HCT116 (cell line): ENCODE measurements at regions not wholly inside any gene's neighbourhood (a gene's known extent, or its start where the extent isn't known, plus 50 kb on each side); places are given as distances from the start of the nearest gene placed in this dataset.

Experiments used
- ATAC-seq: fragments of 200-7000 bp; cut with Tn5 transposase; 2 replicates; pipeline ENCODE4 v1.9.1; 2020; ENCODE audit warnings: mild to moderate bottlenecking, moderate library complexity
- BruUV-seq: library from RNA; stranded (reverse); fragments of 400-500 nt; replicated peaks from 2 replicates; lab custom pipeline; 2021; lab: Mats Ljungman, UMichigan
- CTCF ChIA-PET: fragments of 300-600 bp; sonication (Branson Sonifier 250); formaldehyde crosslinking; loops from one replicate; lab custom pipeline; 2021; ENCODE audit warnings: antibody characterized with exemption; lab: Charles Lee
- POLR2A ChIA-PET: fragments of 300-600, 350-600 bp; sonication (Branson Sonifier 250); formaldehyde crosslinking; loops from one replicate; lab custom pipeline; 2021; ENCODE audit warnings: antibody characterized with exemption; lab: Charles Lee
- RAD21 ChIA-PET, 2 experiments: fragments of 300-600 bp; sonication (Branson Sonifier 250); formaldehyde crosslinking; loops; one replicate each; lab custom pipeline; 2023; ENCODE audit warnings: low total read pairs in 2 of 2; ENCODE audit not compliant: uncharacterized antibody in 2 of 2, unreplicated experiment in 2 of 2, low non-redundant PET in 1 of 2; lab: Charles Lee
- DNase-seq: peaks from one replicate; pipeline ENCODE4 v3.0.0-alpha.2; 2010; ENCODE audit warnings: low read depth, low spot score
- H2AFZ ChIP-seq: fragments of 200-600 bp; shearing (Covaris generic), sonication (generic); 2 replicates; pipeline ENCODE4 v1.6.1; 2017; ENCODE audit warnings: low read depth, mixed run types, mixed read lengths, antibody characterized with exemption, low read length; ENCODE audit not compliant: poor library complexity, severe bottlenecking
- H3K27ac ChIP-seq: 2 replicates; pipeline ENCODE4 v1.5.1; 2012; ENCODE audit warnings: low read depth, low read length
- H3K27me3 ChIP-seq: fragments of 200-600 bp; sonication (generic); 2 replicates; pipeline ENCODE4 v1.6.1; 2016; ENCODE audit warnings: mixed run types, low read length, mixed read lengths; ENCODE audit not compliant: insufficient read depth
- H3K36me3 ChIP-seq, 2 experiments: fragments of 200-500 bp in 1 of 2; fragments of 200-600 bp in 1 of 2; sonication (Bioruptor generic) in 1 of 2; sonication (generic) in 1 of 2; 2 replicates each; pipeline versions ENCODE4 v1.5.1 to v1.6.1; 2014 to 2016; ENCODE audit warnings: low read length in 2 of 2, inconsistent platforms in 1 of 2, mixed read lengths in 1 of 2, mixed run types in 1 of 2; ENCODE audit not compliant: insufficient read depth in 2 of 2, control insufficient read depth in 1 of 2
- H3K4me1 ChIP-seq, 2 experiments: fragments of 200-600 bp in 1 of 2; sonication (generic) in 1 of 2; 2 replicates each; pipeline versions ENCODE4 v1.5.1 to v1.6.1; 2012 to 2017; ENCODE audit warnings: low read length in 2 of 2, inconsistent platforms in 1 of 2, mild to moderate bottlenecking in 1 of 2, mixed read lengths in 1 of 2, mixed run types in 1 of 2, moderate library complexity in 1 of 2; ENCODE audit not compliant: insufficient read depth in 2 of 2, control insufficient read depth in 1 of 2
- H3K4me2 ChIP-seq: fragments of 200-600 bp; sonication (generic); 2 replicates; pipeline ENCODE4 v1.6.1; 2017; ENCODE audit warnings: mixed run types, low read length, mixed read lengths
- H3K4me3 ChIP-seq, 2 experiments: fragments of 200-600 bp in 1 of 2; sonication (generic) in 1 of 2; replicated peaks in 1 of 2; 2 replicates each; pipeline ENCODE4 v1.5.1; 2011 to 2016; ENCODE audit warnings: low read length in 2 of 2, control low read depth in 1 of 2, low read depth in 1 of 2, mild to moderate bottlenecking in 1 of 2, mixed read lengths in 1 of 2, mixed run types in 1 of 2
- H3K79me2 ChIP-seq: fragments of 200-600 bp; sonication (generic); 2 replicates; pipeline ENCODE4 v1.6.1; 2017; ENCODE audit warnings: mild to moderate bottlenecking, mixed run types, low read length, moderate library complexity, mixed read lengths; ENCODE audit not compliant: insufficient read depth
- H3K9ac ChIP-seq: fragments of 200-600 bp; sonication (generic); 2 replicates; pipeline ENCODE4 v1.6.1; 2016; ENCODE audit warnings: low read length, mixed read lengths
- H3K9me2 ChIP-seq: fragments of 200-600 bp; sonication (generic), shearing (Covaris generic); 2 replicates; pipeline ENCODE4 v1.6.1; 2017; ENCODE audit warnings: mixed run types, mild to moderate bottlenecking, moderate library complexity; ENCODE audit not compliant: insufficient read depth
- H3K9me3 ChIP-seq, 2 experiments: fragments of 200-500 bp in 1 of 2; fragments of 200-600 bp in 1 of 2; sonication (Bioruptor generic) in 1 of 2; sonication (generic) in 1 of 2; 2 replicates each; pipeline ENCODE4 v1.6.1; 2014 to 2017; ENCODE audit warnings: low read length in 2 of 2, mixed read lengths in 2 of 2, inconsistent platforms in 1 of 2, low read depth in 1 of 2, mild to moderate bottlenecking in 1 of 2, mixed run types in 1 of 2, moderate library complexity in 1 of 2; ENCODE audit not compliant: control insufficient read depth in 1 of 2, insufficient read depth in 1 of 2
- H4K20me1 ChIP-seq: fragments of 200-600 bp; sonication (generic), shearing (Covaris generic); 2 replicates; pipeline ENCODE4 v1.6.1; 2017; ENCODE audit warnings: mixed run types, mild to moderate bottlenecking, moderate library complexity; ENCODE audit not compliant: insufficient read depth
- EGR1 ChIP-seq: IDR thresholded peaks from 2 replicates; pipeline ENCODE4 v1.6.1; 2012; ENCODE audit warnings: low read depth
- POLR2A ChIP-seq: IDR thresholded peaks from 2 replicates; pipeline ENCODE4 v1.7.0; 2011; ENCODE audit warnings: borderline replicate concordance; ENCODE audit not compliant: insufficient read depth, insufficient read length; ENCODE audit errors: extremely low read depth
- RAD21 ChIP-seq: IDR thresholded peaks from 2 replicates; pipeline ENCODE4 v1.6.1; 2012; ENCODE audit warnings: low read depth, mild to moderate bottlenecking
- SIN3A ChIP-seq: IDR thresholded peaks from 2 replicates; pipeline ENCODE4 v1.6.1; 2012; ENCODE audit warnings: low read depth
- ZBTB33 ChIP-seq: IDR thresholded peaks from 2 replicates; pipeline ENCODE4 v1.6.1; 2011; ENCODE audit warnings: mild to moderate bottlenecking, low read length, moderate library complexity; ENCODE audit not compliant: insufficient replicate concordance; ENCODE audit errors: extremely low read depth
- ZNF274 ChIP-seq: fragments of 200-500 bp; sonication (Bioruptor generic); IDR thresholded peaks from 2 replicates; pipeline ENCODE4 v1.6.1; 2014; ENCODE audit warnings: mild to moderate bottlenecking, low read depth, low read length, inconsistent platforms
- intact Hi-C: fragments of 100-400 bp; cut with micrococcal nuclease; formaldehyde crosslinking; loops from 2 replicates; pipeline ENCODE4 v1.10.0; 2022

GRCh38 chr5:128904805-128905567, 60.3 kb upstream of the SLC27A6 start:
- H3K79me2 ChIP-seq, result no peaks in the 10 kb centered on the region
- no peaks in the 10 kb centered on the region for H3K9me3 ChIP-seq
- no peaks in the 10 kb centered on the region for H4K20me1 ChIP-seq
- TF ChIP-seq RAD21 (no peak), EGR1 (no peak), SIN3A (no peak), POLR2A (no peak), ZNF274 (no peak), ZBTB33 (no peak)
- no peak overlapping the region for H3K9ac ChIP-seq
- H2AFZ ChIP-seq, result peak overlapping the region; percentile 36
- no peak overlapping the region for H3K4me2 ChIP-seq
- RAD21 ChIA-PET, result interaction anchor here in 1 of 2 experiments (1.4 kb wide), 1 partner anchor 863 kb away, joined by 3 read pairs; no protein-coding TSS in a partner anchor
- H3K27ac ChIP-seq, result no peak overlapping the region
- H3K4me1 ChIP-seq, result no peaks in the 10 kb centered on the region
- CTCF ChIA-PET, result interaction anchor here (0.9 to 2.5 kb wide), 11 partner anchors 9 to 1147 kb away, joined by 3 to 14 read pairs (median 4); partner anchors contain the start of gene ISOC1
- DNase-seq, result no peak
- H3K27me3 ChIP-seq, result no peaks in the 10 kb centered on the region
- H3K4me3 ChIP-seq, result no peak overlapping the region
- POLR2A ChIA-PET, result no interaction called here
- no TSS peak for BruUV-seq
- no peaks in the 10 kb centered on the region for H3K9me2 ChIP-seq
- peak; percentile 62 for ATAC-seq
- intact Hi-C loops, result loop anchor here (1.0 to 5.0 kb wide), 5 partner anchors 148 to 864 kb away; no protein-coding TSS in a partner anchor
- no peaks in the 10 kb centered on the region for H3K36me3 ChIP-seq
